KOPT-K1 (cell line): ENCODE measurements at regions not wholly inside any gene's neighbourhood (a gene's known extent, or its start where the extent isn't known, plus 50 kb on each side); places are given as distances from the start of the nearest gene placed in this dataset.

Experiments used
- H3K27ac ChIP-seq: fragments of 200-600 bp; sonication (generic); 2 replicates; pipeline ENCODE4 v1.5.1; 2016; ENCODE audit warnings: antibody characterized with exemption, mild to moderate bottlenecking, low read depth, low read length; ENCODE audit not compliant: poor library complexity, severe bottlenecking
- H3K36me3 ChIP-seq: fragments of 200-600 bp; sonication (generic); 2 replicates; pipeline ENCODE4 v1.5.1; 2017; ENCODE audit warnings: antibody characterized with exemption, mild to moderate bottlenecking, low read length, moderate library complexity; ENCODE audit not compliant: insufficient read depth
- H3K9me3 ChIP-seq: fragments of 200-600 bp; sonication (generic); 2 replicates; pipeline ENCODE4 v1.5.1; 2017; ENCODE audit warnings: antibody characterized with exemption, low read length, mild to moderate bottlenecking; ENCODE audit not compliant: insufficient read depth, poor library complexity, severe bottlenecking

DNA sequence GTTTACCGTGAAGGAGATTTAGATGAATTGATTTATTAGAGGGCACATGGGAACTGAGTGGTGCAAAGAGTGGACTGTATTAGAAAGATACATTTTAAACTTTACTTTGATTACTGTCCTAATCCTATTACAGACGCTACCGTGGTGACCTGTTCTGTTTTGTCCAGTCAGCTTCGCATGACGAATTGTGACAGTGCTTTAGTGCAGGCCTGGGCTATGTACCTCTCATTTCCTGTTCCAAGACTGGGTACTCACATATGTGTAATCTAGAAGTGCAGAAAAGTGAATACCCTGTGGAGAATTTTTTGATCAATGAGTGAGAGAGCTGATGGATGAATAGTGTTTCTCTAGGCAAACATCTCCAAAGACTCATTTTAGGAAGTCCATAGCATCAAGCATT lies 385.9 kb downstream of the ANXA1 start:
- Histone ChIP-seq H3K9me3 (no peaks in the 10 kb centered on the region), H3K36me3 (no peaks in the 10 kb centered on the region), H3K27ac (no peak overlapping the region)

- Histone ChIP-seq H3K36me3 (no peaks in the 10 kb centered on the region), H3K9me3 (no peaks in the 10 kb centered on the region), H3K27ac (no peak overlapping the region)
Observed at GRCh38 chr9:73539881-73540390, 388.3 kb downstream of the ANXA1 start.

DNA sequence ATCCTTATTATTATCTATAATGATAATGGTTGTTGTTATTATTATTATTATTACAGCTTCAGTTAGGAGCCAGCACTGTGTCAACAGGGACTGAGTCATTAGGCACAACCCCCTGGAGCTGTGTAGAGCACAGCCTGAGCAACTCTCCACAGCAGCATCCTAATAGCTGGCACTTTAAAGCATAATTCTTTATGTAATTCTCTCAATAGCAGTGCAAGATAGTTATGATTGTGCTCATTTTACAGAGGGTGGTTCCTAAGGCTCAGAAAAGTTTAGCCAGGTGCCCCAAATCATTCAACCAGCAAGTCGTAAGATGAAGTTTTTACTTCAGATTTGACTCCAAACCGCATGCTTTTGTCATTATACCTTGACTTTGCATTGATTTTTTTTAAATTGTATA lies 390.3 kb downstream of the ANXA1 start:
- Histone ChIP-seq H3K36me3 (no peaks in the 10 kb centered on the region), H3K27ac (no peak overlapping the region), H3K9me3 (no peaks in the 10 kb centered on the region)

- Histone ChIP-seq H3K36me3 (no peaks in the 10 kb centered on the region), H3K9me3 (no peaks in the 10 kb centered on the region), H3K27ac (no peak overlapping the region)
Observed at GRCh38 chr9:73543727-73544126, 392.1 kb downstream of the ANXA1 start.

DNA sequence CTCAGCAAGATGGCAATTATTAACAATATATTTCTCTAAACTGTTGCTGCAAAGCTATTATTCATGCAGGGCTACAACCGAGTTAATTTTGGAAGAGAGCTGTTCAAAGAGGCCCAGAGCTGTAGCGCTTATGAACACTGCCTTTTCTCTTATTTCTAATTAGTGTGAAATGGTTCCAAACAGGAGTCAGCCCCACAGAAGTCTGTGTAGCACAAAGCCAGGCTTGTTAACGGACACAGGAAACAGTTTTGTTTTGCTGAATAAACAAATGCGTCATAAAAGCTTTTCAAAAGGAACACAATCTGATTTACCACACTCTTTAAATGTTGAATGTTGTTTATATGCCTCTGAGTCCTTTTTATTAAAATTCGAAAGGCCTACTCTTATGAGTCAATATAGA lies 396.5 kb downstream of the ANXA1 start:
- H3K36me3 ChIP-seq, result no peaks in the 10 kb centered on the region
- no peaks in the 10 kb centered on the region for H3K9me3 ChIP-seq
- no peak overlapping the region for H3K27ac ChIP-seq

GRCh38 chr9:73549991-73550390 lies 398.3 kb downstream of the ANXA1 start:
- no peaks in the 10 kb centered on the region for H3K9me3 ChIP-seq
- no peaks in the 10 kb centered on the region for H3K36me3 ChIP-seq
- H3K27ac ChIP-seq, result no peak overlapping the region

DNA sequence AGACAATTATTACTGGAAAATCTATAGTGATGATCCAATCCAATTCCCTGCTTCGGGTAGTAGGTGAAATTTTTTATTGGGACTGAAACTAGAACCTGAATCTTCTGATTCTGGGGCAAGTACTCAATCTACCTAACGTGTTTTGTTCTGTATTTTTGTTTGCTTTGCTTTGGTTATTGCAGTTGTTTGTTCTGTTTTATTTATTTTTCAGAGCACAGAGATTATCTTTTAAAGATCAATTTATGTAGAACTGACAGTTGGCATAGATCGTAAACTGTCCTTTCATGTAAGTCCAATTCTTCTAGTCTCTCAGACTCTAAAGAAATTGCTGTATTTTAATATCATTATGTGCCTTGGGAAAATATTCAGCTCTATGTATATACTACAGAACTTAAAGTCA lies 401.6 kb downstream of the ANXA1 start:
- no peaks in the 10 kb centered on the region for H3K9me3 ChIP-seq
- H3K36me3 ChIP-seq, result no peaks in the 10 kb centered on the region
- H3K27ac ChIP-seq, result no peak overlapping the region

DNA sequence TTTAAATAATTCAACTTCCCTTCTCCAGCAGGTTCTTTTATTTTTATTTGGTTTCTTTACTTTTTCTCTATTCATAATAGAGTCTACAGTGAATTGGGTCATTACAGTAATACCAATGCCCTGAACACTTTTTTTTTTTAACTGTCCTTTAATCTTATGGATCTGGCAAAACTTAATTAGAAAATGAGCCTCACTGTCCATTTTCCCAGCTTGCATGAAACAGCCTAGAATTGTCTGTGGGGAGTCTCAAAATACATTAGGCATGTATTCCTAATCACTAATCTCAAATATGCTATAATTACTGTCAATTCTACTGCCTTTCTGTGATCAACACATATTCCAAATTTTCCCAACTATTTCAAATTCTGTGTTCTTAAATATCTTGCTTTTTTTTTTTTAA lies 406.8 kb downstream of the ANXA1 start:
- Histone ChIP-seq H3K9me3 (no peaks in the 10 kb centered on the region), H3K27ac (no peak overlapping the region), H3K36me3 (no peaks in the 10 kb centered on the region)

GRCh38 chr9:73565026-73565425 lies 413.4 kb downstream of the ANXA1 start:
- H3K27ac ChIP-seq, result no peak overlapping the region
- H3K36me3 ChIP-seq, result no peaks in the 10 kb centered on the region
- H3K9me3 ChIP-seq, result no peaks in the 10 kb centered on the region

DNA sequence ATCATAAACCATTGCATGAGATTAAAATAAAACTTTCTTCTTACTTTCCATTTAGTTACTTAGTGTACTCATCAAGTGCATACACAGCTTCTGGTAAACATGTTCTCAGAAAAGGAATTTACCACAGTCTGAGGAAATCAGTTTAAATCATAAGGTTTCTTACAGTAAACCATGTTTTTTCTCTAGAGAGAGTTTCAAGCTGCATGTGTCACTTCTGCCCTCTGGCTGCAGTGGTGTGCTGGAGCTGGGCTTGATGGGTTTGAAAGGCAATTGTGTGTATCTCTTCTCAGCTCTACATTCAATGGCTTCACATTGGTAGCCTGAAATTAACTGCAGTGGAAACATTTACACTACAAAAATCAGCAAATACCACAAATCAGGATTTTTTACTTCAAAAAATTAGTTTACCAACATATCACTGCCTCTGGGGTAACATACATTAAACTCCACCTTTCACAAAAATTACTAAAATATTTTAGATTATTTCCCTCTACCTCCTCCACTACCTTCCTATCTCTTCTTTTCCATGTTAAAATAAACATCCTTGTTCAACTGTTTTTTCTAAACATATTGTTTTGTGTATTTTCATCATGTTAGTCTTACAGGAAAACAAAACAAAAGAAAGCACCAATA lies 414.3 kb downstream of the ANXA1 start:
- no peak overlapping the region for H3K27ac ChIP-seq
- no peaks in the 10 kb centered on the region for H3K9me3 ChIP-seq
- H3K36me3 ChIP-seq, result no peaks in the 10 kb centered on the region

GRCh38 chr9:73566627-73567026 lies 415.0 kb downstream of the ANXA1 start:
- Histone ChIP-seq H3K36me3 (no peaks in the 10 kb centered on the region), H3K27ac (no peak overlapping the region), H3K9me3 (no peaks in the 10 kb centered on the region)

- Histone ChIP-seq H3K27ac (no peak overlapping the region), H3K36me3 (no peaks in the 10 kb centered on the region), H3K9me3 (no peaks in the 10 kb centered on the region)
Observed at GRCh38 chr9:73573235-73573634, 421.6 kb downstream of the ANXA1 start.

GRCh38 chr9:73575101-73576060 lies 423.7 kb downstream of the ANXA1 start:
- H3K36me3 ChIP-seq, result no peaks in the 10 kb centered on the region
- no peak overlapping the region for H3K27ac ChIP-seq
- no peaks in the 10 kb centered on the region for H3K9me3 ChIP-seq

GRCh38 chr9:73577848-73578247 lies 426.2 kb downstream of the ANXA1 start:
- H3K27ac ChIP-seq, result no peak overlapping the region
- no peaks in the 10 kb centered on the region for H3K9me3 ChIP-seq
- H3K36me3 ChIP-seq, result no peaks in the 10 kb centered on the region

DNA sequence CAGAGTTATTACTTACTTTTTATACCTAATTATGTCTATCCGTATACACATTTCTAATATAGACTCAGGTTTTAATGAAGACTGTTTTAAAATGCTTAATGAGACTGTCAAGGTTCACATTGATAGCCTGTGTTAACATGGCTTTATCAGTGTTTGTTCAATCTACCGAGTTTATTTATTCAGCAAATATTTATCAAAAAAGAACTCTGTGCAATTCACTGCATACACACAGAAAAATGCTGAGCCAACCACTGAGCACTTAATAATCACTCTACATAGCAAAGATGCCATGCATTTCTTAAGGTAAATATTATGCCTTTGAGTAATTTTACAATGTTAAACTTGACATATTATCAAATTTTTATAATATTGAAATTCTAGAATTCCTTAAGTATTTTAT lies 428.2 kb downstream of the ANXA1 start:
- Histone ChIP-seq H3K36me3 (no peaks in the 10 kb centered on the region), H3K27ac (no peak overlapping the region), H3K9me3 (no peaks in the 10 kb centered on the region)
